A549 (cell line): ENCODE measurements at regions not wholly inside any gene's neighbourhood (a gene's known extent, or its start where the extent isn't known, plus 50 kb on each side); places are given as distances from the start of the nearest gene placed in this dataset.

Experiments
- ATAC-seq, 2 experiments: fragments of 200-7000 bp in 1 of 2; fragments of >200 bp in 1 of 2; cut with Nextera tagmentation in 1 of 2; cut with Tn5 transposase in 1 of 2; 3 replicates each; pipeline versions ENCODE4 v1.8.0 to v1.9.1; 2018 to 2020; ENCODE audit warnings: mild to moderate bottlenecking in 1 of 2, moderate library complexity in 1 of 2
- CTCF ChIA-PET: fragments of 300-600 bp; sonication (Branson Sonifier 250); formaldehyde crosslinking; extraction: SDS; loops from one replicate; lab custom pipeline; 2021; ENCODE audit warnings: antibody characterized with exemption, inconsistent platforms; lab: Yijun Ruan, JAX
- POLR2A ChIA-PET: fragments of 350-600 bp; formaldehyde crosslinking; extraction: SDS; loops from one replicate; lab custom pipeline; 2021; ENCODE audit warnings: antibody characterized with exemption, inconsistent platforms; lab: Yijun Ruan, JAX
- DNase-seq, 2 experiments: peaks; one replicate each; pipeline versions ENCODE4 v3.0.0 to v3.0.0-alpha.2; 2011 to 2016; ENCODE audit warnings: low read depth in 1 of 2, low spot score in 1 of 2
- FAIRE-seq: peaks from 2 replicates; lab custom pipeline; 2011; peaks lifted over from hg19 to GRCh38; lab: Jason Lieb, UNC
- H3K27ac ChIP-seq, 2 experiments: fragments of >200 bp; sonication (Bioruptor Twin); formaldehyde crosslinking; 3 replicates each; pipeline ENCODE4 v1.5.1; 2016 to 2017
- H3K4me1 ChIP-seq: fragments of >200 bp; sonication (Bioruptor Twin); formaldehyde crosslinking; 3 replicates; pipeline ENCODE4 v1.6.1; 2016
- H3K4me2 ChIP-seq: fragments of >200 bp; sonication (Bioruptor Twin); formaldehyde crosslinking; 3 replicates; pipeline ENCODE4 v1.6.1; 2016
- H3K4me3 ChIP-seq: fragments of >200 bp; sonication (Bioruptor Twin); formaldehyde crosslinking; 3 replicates; pipeline ENCODE4 v1.5.1; 2016
- H3K9me3 ChIP-seq: fragments of >200 bp; sonication (Bioruptor Twin); formaldehyde crosslinking; 3 replicates; pipeline ENCODE4 v1.6.1; 2016
- ATOH8 ChIP-seq: fragments of 250-450 bp; sonication (Bioruptor Pico); IDR thresholded peaks from 2 replicates; pipeline ENCODE4 v1.5.0; 2020; ENCODE audit warnings: low read depth, mild to moderate bottlenecking, moderate library complexity
- CEBPB ChIP-seq, 2 experiments: fragments of >200 bp in 1 of 2; sonication (Bioruptor Twin) in 1 of 2; formaldehyde crosslinking in 1 of 2; IDR thresholded peaks; 2 replicates each; pipeline ENCODE4 v1.6.1; 2012 to 2016
- EHF ChIP-seq: fragments of 250-450 bp; sonication (Bioruptor Pico); IDR thresholded peaks from 2 replicates; pipeline ENCODE4 v1.5.0; 2020; ENCODE audit warnings: mild to moderate bottlenecking
- EHMT2 ChIP-seq: fragments of 200-600 bp; sonication (generic); IDR thresholded peaks from 2 replicates; pipeline ENCODE4 v1.6.1; 2016; ENCODE audit warnings: antibody characterized with exemption, low read depth, mild to moderate bottlenecking, moderate library complexity
- ESRRA ChIP-seq: fragments of 150-350 bp; IDR thresholded peaks from 2 replicates; pipeline ENCODE4 v1.6.1; 2014; ENCODE audit warnings: mild to moderate bottlenecking, low read length, borderline replicate concordance
- FOSB ChIP-seq: fragments of 250-450 bp; sonication (Bioruptor Pico); IDR thresholded peaks from 2 replicates; pipeline ENCODE4 v1.5.0; 2020; ENCODE audit warnings: mild to moderate bottlenecking, moderate library complexity
- FOSL2 ChIP-seq, 2 experiments: fragments of 450-650 bp in 1 of 2; fragments of >200 bp in 1 of 2; sonication (Bioruptor Twin) in 1 of 2; formaldehyde crosslinking; IDR thresholded peaks; 2 replicates each; pipeline versions ENCODE4 v1.5.0 to v1.6.1; 2016 to 2020; ENCODE audit warnings: mild to moderate bottlenecking in 1 of 2, moderate library complexity in 1 of 2
- HES2 ChIP-seq: fragments of >200 bp; sonication (Bioruptor Twin); formaldehyde crosslinking; IDR thresholded peaks from 2 replicates; pipeline ENCODE4 v1.6.1; 2016
- HEYL ChIP-seq: fragments of 250-450 bp; sonication (Bioruptor Pico); IDR thresholded peaks from 2 replicates; pipeline ENCODE4 v1.8.0; 2021; ENCODE audit warnings: mild to moderate bottlenecking, moderate library complexity
- HOXB5 ChIP-seq: fragments of 250-450 bp; sonication (Bioruptor Pico); IDR thresholded peaks from 2 replicates; pipeline ENCODE4 v1.5.0; 2020; ENCODE audit warnings: mild to moderate bottlenecking, moderate library complexity
- KDM1A ChIP-seq: fragments of 200-600 bp; sonication (generic); IDR thresholded peaks from 2 replicates; pipeline ENCODE4 v1.6.1; 2016; ENCODE audit warnings: low read depth, mild to moderate bottlenecking
- KDM5A ChIP-seq: fragments of 200-600 bp; sonication (generic); IDR thresholded peaks from 2 replicates; pipeline ENCODE4 v1.6.1; 2016; ENCODE audit warnings: antibody characterized with exemption, mild to moderate bottlenecking
- MAX ChIP-seq: IDR thresholded peaks from 2 replicates; pipeline ENCODE4 v1.6.1; 2012
- MYC ChIP-seq: IDR thresholded peaks from 2 replicates; pipeline ENCODE4 v1.6.1; 2012; ENCODE audit warnings: mild to moderate bottlenecking, inconsistent platforms, low read length, improper control_type of control experiment, borderline replicate concordance
- NPAS2 ChIP-seq: fragments of 250-450 bp; sonication (Bioruptor Pico); IDR thresholded peaks from 2 replicates; pipeline ENCODE4 v1.8.0; 2022; ENCODE audit warnings: mild to moderate bottlenecking, moderate library complexity, borderline replicate concordance
- POLR2A ChIP-seq: IDR thresholded peaks from 2 replicates; pipeline ENCODE4 v1.6.1; 2012; ENCODE audit warnings: mild to moderate bottlenecking, low read length
- RCOR1 ChIP-seq: fragments of 150-350 bp; IDR thresholded peaks from 2 replicates; pipeline ENCODE4 v1.6.1; 2014; ENCODE audit warnings: antibody characterized with exemption, low read length, low read depth
- REST ChIP-seq: fragments of 200-600 bp; sonication (generic); IDR thresholded peaks from 2 replicates; pipeline ENCODE4 v1.6.1; 2016; ENCODE audit warnings: antibody characterized with exemption, mild to moderate bottlenecking, moderate library complexity
- SMC3 ChIP-seq: fragments of >200 bp; sonication (Bioruptor Twin); formaldehyde crosslinking; IDR thresholded peaks from 3 replicates; pipeline ENCODE4 v1.6.1; 2018; ENCODE audit warnings: inconsistent platforms
- TFCP2L1 ChIP-seq: fragments of 250-450 bp; sonication (Bioruptor Pico); IDR thresholded peaks from 2 replicates; pipeline ENCODE4 v1.5.0; 2021; ENCODE audit warnings: mild to moderate bottlenecking
- ZC3H11A ChIP-seq: fragments of 450-650 bp; IDR thresholded peaks from 2 replicates; pipeline ENCODE4 v1.6.1; 2014; ENCODE audit warnings: antibody characterized with exemption, mild to moderate bottlenecking
- ZSCAN20 ChIP-seq: fragments of 250-450 bp; sonication (Bioruptor Pico); IDR thresholded peaks from 2 replicates; pipeline ENCODE4 v1.8.0; 2022; ENCODE audit warnings: mild to moderate bottlenecking, moderate library complexity
- WGBS: methylation state at CpG from one replicate; pipeline ENCODE4 v1.1.6; 2017; ENCODE audit errors: missing lambda C conversion rate; 5-methylcytosine and 5-hydroxymethylcytosine counted together

- Histone ChIP-seq H3K9me3 (no peaks in the 10 kb centered on the region), H3K4me3 (no peak overlapping the region), H3K4me2 (no peak overlapping the region), H3K4me1 (no peaks in the 10 kb centered on the region), H3K27ac (no peak overlapping the region)
- ATAC-seq (no peak), FAIRE-seq (no peak), DNase-seq (no peak)
- TF ChIP-seq RCOR1 (no peak), SMC3 (no peak)
- ChIA-PET CTCF (no interaction called here), POLR2A (no interaction called here)
- 23% methylated on average over 2 of the region's 2 CpGs for WGBS
Observed at GRCh38 chr4:81746071-81746470, 274.4 kb upstream of the RASGEF1B start.

GRCh38 chr4:81745050-81745449 is 273.3 kb upstream of the RASGEF1B start:
- no peak for ATAC-seq
- no peak overlapping the region for H3K4me3 ChIP-seq
- no peak for DNase-seq
- POLR2A ChIA-PET = no interaction called here
- H3K4me2 ChIP-seq = no peak overlapping the region
- 33% methylated on average over 3 of the region's 3 CpGs for WGBS
- TF ChIP-seq ATOH8 (CRISPR knock-in tag) (no peak), EHF (no peak), CEBPB (IDR thresholded peaks at IDR 0.05) (no peak), HES2 (no peak), KDM5A (no peak), KDM1A (no peak), REST (no peak), HOXB5 (no peak), FOSB (no peak), ZC3H11A (no peak)
- no peak for FAIRE-seq
- H3K4me1 ChIP-seq = no peaks in the 10 kb centered on the region
- no peaks in the 10 kb centered on the region for H3K9me3 ChIP-seq
- no peak overlapping the region for H3K27ac ChIP-seq
- CTCF ChIA-PET = no interaction called here

- FAIRE-seq = no peak
- WGBS = 32% methylated on average over 9 of the region's 9 CpGs
- no peak overlapping the region for H3K4me2 ChIP-seq
- H3K27ac ChIP-seq = no peak overlapping the region
- ChIA-PET POLR2A (no interaction called here), CTCF (no interaction called here)
- H3K9me3 ChIP-seq = no peaks in the 10 kb centered on the region
- no peaks in the 10 kb centered on the region for H3K4me1 ChIP-seq
- no peak for TF ChIP-seq EHMT2
- no peak for TF ChIP-seq KDM5A
- TF ChIP-seq ZSCAN20 = no peak
- TF ChIP-seq MYC = no peak
- no peak for TF ChIP-seq HOXB5
- no peak for TF ChIP-seq REST
- TF ChIP-seq MAX = no peak
- TF ChIP-seq HES2 = no peak
- TF ChIP-seq TFCP2L1 (CRISPR knock-in tag) = no peak
- TF ChIP-seq FOSL2 (IDR thresholded peaks at IDR 0.05) = no peak
- TF ChIP-seq FOSL2 (CRISPR knock-in tag; IDR thresholded peaks at IDR 0.05) = no peak
- no peak for TF ChIP-seq HEYL (CRISPR knock-in tag)
- no peak for TF ChIP-seq POLR2A
- no peak for TF ChIP-seq ESRRA
- TF ChIP-seq NPAS2 (CRISPR knock-in tag) = no peak
- DNase-seq = no peak
- no peak for ATAC-seq
- H3K4me3 ChIP-seq = no peak overlapping the region
Observed at GRCh38 chr4:81743731-81744435, 272.2 kb upstream of the RASGEF1B start.
